ENCODE measurements at regions not wholly inside any gene's neighbourhood (a gene's known extent, or its start where the extent isn't known, plus 50 kb on each side); places are given as distances from the start of the nearest gene placed in this dataset.

DNA sequence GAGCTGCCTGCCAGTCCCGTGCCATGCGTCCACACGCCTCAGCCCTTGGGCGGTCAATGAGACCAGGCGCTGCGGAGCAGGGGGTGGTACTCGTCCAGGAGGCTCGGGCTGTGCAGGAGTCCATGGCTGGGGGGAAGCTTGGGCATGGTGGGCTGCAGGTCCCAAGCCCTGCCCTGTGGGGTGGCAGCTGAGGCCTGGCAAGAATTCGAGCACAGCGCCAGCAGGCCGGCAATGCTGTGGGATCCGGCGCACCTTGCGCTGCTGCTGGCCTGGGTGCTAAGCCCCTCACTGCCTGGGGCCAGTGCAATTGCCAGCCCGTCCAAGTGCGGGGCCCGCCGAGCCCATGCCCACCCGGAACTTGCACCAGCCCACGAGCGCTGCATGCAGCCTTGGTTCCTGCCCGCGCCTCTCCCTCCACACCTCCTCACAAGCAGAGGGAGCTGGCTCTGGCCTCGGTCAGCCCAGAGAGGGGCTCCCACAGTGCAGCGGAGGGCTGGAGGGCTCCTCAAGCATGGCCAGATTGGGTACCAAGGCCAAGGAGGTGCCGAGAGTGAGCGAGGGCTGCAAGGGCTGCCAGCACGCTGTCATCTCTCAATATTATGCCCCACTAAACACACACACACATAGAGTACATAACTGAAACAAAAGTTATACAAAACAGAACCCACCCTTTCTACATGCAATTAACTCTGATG, 307.7 kb downstream of the LMO4 start:
- no peak for DNase-seq

DNA sequence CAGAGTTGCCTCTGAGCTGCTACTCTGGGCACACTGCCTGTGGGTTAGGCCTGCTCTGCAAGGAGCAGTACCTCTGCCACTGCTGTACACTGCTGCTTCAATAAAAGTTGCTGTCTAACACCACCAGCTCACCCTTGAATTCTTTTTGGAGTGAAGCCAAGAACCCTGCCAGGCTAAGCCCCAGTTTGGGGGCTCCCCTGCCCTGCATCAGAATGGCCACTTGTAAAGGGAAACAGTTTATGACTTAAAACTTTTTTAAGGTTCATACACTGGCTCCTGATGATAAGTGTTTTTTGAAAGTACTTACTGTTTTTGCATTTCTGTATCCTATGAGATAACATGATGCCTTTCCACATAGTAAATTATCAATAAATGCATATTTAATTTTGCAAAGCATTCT, 310.0 kb downstream of the LMO4 start:
- DNase-seq = no peak

DNA sequence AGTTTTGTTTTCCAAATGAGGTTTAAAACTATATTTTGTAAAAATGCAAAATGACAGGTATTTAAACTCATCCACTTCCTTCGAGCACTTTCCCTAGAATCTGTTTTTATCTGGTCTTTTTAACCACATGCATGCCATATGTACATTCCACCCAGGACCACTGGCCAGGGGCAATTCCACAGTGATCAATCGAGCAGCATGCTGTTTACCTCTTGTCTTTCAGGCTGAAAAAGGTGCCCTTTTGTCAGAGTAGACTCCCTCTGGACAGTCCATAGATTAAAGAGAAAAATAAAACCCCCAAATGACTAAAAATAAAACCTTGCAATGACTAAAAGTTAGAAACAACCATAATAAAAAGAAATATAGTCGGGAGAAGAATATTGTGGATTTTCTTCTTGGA, 313.3 kb downstream of the LMO4 start:
- no peak for DNase-seq

DNA sequence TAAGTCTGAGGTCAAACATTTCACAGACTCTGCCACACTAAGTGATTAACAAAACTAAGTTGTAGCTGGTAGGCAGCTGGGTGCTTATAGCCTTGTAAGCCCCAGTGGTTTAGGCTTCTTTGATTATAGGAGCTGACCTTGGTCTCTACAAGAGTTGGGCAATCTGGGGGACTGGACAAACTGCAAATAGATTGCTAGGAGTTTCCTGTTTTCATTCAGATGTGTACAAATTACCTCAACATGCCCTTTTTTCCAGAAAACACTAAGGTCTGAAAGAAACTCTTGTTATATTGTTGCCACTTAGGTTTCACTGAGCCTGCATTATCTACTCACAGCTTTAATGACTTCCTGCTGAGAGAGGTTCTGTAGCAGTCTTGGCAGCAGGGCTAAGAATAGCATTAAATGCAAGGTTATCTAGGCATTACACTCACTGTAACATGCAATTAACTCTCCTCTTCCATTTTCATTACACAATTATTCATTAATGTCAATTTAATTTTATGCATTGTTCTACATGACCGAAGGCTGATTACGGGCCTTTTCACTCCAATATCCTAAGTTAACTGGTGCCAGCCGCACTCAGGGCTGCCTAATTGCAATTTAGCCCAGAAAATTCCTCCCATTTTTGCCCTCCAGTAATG, 314.0 kb downstream of the LMO4 start:
- no peak for DNase-seq

DNA sequence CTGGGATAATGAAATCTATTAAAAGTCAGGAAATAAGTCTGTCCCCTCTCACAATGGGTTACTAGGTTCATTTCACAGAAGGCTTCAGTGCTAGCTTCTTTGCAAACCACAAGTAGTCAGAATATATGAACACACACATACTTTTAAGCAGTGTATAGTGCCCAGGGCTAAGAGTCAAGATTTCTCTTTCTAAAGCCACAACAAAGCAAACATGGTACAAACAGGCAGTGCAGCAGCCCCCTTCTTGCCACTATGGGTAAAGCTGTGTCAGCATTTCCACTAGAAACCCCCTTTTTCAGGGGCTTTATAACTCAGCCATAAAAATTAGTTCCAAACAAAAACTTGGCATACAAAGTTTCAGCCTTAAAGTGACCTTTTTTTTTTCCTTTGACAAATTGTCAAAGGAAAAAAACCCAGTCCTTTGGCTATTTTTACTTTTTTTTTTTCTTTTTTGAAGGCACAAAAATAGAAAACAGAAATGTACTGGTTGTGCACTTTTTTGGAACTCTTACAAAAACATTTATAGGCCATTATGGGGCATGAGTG, 315.4 kb downstream of the LMO4 start:
- no peak for DNase-seq

DNA sequence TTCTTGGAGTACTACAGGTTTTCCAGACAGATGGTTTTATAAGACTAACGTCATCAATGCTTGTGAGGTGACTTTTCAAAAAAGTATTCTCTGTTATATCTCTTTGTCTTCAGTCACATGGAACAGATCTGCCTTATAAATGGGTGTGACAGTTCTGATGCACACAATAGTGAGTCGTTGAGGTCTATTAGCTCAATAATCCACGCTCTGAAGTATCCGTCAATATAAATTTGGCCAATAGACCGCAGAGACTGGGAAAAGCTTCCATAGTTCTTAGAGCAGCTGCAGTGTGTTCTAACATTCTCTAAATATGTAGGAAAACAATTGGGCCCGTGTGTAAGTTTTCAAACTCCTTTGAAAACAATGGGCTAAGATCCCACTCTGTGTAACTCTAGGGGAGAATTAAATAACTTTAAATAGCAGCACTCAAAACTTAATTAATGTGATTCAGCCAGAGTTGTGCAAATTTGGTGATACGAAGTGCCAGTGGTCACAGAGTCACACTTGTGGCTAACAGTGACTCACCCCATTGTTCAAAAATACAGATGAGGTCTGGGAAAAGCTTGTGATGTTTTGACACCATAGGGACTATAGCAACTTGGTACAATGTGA, 316.0 kb downstream of the LMO4 start:
- DNase-seq = no peak

DNA sequence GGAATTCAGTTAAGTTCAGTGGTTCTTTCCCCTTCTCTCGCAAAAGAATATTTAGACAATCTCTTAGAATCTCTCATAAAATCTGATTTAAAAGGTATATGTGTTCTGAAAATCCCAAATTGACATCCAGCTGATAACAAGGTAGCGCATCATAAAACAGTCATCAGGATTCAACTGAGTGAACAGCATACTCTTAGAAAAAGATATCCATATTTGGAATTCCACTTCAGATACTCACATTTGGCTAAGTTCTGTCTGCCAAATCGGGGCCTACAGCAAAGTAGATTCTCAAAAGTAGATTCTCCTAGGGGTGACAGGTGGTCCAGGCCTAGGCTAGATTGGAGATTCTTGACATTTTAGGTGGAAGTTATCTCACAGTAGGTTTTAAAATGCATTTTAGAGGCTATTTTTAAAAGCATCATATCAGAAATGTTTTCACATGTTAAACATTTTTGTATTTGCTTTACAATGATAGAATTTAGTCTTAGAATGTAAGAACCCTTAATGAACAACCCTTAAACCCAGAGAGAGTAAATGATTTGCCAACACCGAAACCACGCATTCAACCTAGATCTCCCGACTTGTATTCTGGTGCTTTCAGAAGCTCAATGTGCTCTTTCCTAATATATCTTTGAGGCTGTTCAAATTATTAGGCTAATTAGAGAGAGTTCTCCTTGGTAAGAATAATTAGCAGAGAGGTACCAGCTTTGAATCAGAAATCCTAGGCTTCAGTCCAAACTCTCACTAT, 318.9 kb downstream of the LMO4 start:
- no peak for DNase-seq

DNA sequence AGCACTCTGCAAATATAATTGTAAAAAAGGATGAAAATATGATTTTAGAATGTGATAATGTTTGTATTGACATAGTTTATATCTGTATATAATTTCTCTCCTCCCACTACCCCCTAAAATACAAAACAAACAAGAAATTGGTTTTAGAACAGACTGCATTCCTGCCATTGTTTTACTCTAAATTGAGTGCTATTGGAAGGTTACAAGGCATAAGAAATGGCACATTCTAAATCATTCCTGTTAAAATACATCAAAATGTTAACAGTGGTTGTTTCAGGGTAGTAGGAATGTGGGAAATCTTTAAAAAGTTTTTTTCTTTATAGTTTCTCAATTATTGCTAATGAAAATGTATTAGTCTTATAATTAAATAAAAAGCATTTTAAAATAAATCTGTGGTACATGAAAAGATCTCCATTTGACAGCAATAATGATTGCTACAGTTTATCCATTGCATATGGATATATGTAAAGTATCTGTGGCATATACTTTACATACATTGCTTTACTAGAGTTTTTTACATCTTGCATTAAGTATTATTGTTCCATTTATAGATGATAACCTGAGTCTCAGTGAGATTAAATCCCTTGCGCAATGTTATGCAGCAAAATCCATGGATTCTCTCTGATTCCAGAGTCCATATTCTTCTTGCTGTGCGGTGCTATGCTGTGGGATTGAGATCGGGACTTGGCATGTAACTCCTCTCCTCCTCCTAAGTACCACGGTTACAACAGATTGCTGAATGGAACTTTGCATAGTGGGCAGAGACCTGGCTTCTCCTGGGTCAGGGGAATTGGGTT, 319.8 kb downstream of the LMO4 start:
- DNase-seq = no peak

DNA sequence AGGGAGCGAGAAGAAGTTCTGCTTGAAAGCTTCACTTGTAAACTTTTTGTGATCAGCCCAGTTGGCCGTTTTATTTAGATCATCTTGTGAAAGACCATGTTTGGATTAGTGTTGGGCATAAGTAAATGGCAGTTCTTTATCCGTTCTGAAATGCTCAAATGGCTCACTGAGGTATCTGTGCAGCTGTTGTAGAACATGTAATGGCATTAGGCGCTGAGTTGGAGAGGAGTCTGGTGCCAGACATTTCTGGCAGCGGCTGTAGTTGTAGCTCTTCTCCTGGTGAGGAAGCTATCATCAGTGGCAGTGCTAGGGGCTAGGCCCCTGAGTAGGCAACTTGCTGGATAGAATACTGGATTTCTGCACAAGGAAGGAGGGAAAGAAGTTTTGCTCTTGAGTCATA, 321.6 kb downstream of the LMO4 start:
- DNase-seq = no peak

DNA sequence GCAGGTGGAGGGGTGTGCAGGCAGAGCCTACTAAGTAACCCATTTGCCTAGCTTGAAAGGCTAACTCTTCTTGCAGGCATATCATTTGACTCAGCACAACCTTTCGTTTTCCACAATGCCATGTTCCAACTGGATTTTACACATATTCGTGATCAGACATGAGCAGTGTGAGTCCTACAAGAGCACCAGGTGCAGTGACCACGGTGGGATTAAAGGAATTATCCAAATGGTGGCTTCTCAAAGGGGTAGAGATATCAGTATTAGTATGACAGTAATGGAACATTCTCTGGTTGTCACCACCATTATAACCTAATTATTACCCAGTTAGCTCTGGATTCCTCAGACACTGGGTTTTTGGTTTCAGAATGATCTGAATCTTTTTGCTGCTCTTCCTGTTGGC, 323.5 kb downstream of the LMO4 start:
- DNase-seq = no peak

DNA sequence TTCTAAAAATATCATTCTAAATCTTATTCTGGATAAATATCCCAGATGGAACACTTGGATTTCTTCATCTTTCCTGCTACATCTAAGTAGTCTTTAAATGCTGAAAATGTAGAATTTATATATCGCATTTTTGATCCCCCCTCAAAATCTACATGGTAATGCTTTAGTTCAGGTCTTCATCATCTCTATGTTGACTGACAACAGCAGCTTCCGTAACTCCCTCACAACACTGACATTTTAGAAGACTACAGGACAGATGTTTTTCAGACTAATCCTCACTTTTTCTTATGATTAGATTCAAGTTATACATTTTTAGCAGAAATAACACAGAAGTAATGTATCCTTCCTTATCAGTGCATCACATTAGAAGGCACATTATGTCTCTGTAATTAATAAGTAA, 336.5 kb downstream of the LMO4 start:
- DNase-seq = no peak

DNA sequence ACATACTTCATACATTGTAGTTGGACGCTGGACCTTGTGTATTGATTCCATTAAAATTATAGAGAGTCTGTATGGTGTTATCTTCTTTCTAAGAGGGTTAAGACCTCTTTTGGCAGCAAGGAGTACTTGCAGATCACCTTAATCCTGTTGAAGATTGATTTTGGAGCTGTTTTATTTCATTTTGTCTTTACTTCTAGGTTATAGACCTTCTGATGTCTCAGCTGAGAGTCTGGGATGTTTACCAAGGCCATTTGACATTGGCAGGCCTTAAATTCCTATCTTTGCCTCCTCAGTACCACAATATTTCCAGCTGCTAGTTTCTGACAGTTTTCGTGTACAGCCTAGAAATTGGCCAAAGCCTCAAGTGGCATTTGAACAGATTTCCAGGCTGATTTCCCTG, 338.0 kb downstream of the LMO4 start:
- no peak for DNase-seq

DNA sequence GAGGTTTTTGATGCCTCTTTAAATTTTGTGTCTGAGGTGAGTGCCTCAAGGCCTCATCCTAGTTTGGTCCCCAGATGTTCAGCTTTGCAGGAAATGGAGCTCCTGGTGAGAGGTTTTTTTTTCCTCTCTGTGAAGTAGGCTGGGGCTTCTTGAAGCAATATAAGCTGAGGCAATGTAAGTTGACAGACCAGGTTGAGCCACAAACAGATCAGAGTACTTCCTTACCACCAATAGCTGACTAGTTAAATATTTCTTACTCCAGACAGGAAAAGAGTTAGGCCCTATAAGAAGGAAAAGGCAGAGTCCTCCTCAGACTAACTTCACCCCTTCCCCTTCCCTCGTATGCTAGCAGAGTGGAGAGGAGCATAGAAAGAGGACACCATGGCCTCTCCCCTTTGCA, 341.0 kb downstream of the LMO4 start:
- DNase-seq = no peak

DNA sequence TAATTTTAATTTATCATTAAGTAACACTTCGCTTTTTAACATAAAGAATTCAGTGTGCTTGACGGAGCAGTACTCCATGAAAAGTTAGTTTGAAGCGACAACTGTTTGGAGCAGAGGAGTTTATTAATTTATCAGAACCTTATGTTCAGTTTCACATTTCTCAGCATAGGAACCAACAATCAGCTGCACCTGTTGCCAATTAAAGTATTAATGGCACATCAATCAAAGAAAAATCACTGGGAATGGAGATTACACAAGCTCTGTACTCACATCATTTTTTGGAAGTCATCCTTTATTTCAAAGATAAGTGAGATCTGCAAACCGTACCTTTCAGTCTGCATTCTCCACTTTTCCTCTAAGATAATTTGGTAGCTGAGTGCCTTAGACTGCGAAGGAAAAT, 344.6 kb downstream of the LMO4 start:
- DNase-seq = no peak

DNA sequence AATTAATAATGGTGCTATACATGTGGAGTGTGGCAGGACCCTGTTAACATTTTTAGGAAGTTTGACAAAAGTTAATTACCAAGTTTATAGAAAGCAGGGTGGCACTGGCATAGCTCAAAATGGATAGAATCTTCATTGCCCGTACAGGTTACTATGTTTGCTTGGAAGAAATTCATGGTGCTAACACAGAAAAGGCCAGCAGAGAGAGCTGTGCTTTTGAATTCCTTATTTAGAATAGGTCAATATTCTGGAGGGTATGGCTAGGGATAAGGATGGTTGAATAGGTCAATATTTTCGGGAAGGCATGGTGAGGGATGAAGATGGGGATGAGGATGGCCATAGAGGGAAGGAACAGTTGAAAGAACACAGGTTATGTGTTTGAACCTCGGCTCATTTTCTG, 345.1 kb downstream of the LMO4 start:
- DNase-seq = no peak

DNA sequence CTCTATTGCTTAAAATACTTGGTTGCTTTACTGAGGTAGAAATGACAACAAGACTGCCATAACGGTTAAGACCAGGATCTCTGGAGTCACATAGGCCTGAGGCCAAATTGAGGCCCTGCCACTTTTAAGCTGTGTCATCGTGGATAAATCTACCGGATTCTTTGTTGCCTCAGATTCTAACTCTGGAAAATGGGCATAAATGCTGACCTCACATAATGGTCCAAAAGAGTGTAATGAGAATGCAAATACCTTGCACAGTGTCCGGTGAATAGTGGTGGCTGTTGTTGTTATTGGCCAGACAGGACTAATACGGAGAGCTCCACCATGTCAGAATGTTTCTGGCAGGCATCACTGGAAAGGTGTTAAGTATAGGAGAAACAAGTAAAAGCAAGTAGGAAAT, 346.1 kb downstream of the LMO4 start:
- DNase-seq = no peak

DNA sequence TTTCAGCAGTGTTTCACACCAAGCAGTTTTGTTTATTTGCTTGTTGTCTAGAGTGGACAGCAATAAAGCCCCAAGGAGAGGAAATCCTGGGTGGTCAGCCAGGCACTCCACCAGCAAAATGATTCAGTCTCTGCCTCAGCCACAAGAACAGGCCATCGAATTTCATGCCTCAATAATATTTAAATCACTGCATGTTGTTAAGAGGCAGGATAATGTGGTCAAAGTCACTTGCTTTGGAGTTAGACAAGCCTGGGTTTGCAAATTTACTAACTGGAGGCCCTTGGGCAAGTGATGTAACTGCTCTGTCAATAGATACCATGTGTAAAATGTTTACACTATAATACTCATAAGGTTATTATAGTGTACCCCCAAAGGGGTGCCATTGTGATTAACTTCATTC, 349.6 kb downstream of the LMO4 start:
- DNase-seq = no peak

DNA sequence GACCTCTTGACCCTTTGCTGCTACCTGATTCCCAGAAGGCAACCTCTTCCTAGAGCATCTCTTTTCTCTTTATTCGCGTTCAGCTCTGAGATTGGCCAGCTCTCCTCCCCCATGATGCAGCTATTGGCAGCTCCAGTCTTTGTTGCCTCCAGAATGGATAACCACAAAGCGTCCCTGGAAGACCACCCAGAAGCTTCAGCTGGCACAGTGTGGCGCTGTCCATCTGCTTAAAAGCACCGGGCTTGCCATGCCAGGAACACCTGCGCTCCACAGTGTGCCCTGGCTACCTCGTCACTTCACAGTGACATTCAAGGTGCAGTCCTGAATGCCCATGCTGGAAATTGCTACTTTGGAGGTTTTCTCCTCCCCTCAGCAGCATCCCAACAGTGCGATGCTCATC, 353.9 kb downstream of the LMO4 start:
- DNase-seq = no peak

DNA sequence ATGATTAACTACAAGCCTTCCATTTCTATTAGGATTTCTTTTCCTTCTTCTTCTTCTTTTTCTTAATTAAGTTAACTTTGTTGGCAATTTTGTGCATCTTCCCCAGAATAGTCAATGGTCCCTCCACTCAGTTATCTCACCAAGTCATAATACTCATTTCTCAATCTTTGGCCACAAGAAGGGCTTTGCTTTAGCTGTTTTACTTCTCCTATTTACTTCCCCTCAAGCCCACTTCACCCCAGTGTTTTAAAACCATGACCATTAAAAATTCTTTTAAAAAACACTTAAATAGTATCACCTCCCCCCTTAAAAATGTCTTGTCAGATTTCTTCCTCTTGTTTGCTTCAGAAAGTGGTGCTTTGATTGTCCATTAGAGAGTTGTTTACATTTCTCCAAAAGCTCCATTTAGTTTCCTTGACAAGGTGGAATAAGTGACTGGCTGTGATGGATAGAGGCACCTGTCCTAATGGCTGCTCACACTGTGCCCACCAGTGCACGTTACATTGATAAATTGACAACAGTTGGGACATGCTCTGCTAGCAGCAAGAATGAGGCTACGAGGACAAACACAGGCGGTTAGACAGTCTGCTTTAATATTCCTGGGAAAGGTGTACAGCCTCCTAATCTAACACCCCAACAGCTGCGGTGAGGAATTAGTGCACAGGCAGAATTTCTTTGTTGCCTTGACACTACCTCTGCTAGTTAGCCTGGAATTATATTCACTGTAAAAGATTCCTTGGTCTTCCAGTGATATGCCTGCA, 354.7 kb downstream of the LMO4 start:
- no peak for DNase-seq

DNA sequence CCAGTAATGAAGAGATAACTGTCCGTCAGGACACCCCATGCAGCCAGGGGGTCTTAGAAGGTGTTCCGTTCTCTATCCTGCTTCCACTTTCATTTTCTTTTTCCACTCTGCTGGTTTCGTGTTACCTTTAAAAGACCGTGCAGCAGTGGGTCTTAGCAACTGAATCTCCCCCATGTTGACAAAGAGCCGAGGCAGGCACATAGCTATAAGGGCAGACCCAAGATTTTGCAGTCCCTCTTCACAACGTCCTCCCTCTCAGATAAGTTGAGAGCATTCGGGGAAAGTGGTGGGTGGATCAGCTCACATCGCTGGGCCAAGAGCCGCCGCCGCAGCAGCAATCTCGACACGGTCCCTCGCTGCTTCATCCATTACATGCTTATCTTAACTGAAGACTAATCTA, 355.5 kb downstream of the LMO4 start:
- no peak for DNase-seq

DNA sequence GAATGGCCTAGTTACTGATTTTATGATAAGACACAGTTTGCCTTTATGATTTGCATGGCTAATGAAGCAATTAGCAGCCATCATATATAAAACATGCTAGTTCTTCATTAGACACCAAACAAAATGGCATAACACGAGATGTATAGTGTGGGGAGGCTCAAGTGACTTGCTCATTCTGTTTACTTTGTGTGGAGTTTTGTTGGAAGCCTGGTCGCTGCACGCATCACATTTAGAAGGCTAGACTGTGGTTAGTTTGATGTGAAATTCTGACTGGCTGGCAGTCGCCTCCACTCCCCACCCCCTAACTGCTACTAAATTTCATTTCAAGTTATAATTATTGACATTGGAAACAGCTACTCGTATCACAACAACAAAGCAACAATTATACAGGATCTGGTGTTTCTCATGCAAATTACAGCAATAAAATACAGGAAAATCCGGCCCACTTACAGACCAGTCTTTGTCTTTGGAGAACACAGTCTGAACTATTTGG, 356.1 kb downstream of the LMO4 start:
- DNase-seq = no peak

All from HCEC 1CT (cell line).